ENCODE measurements at regions not wholly inside any gene's neighbourhood (a gene's known extent, or its start where the extent isn't known, plus 50 kb on each side); places are given as distances from the start of the nearest gene placed in this dataset.
"Not testable (repeated sequence)": the region's sequence is repeated elsewhere in the genome, so short reads cannot be mapped to it uniquely, and the experiment has no call there.

- DNase-seq: no peak
Measured at GRCh38 chr9:13809401-13809800, 504.5 kb downstream of the NFIB start.

GRCh38 chr9:13807118-13807517 lies 506.8 kb downstream of the NFIB start:
- DNase-seq: no peak

- DNase-seq: no peak
Measured at GRCh38 chr9:13806714-13807113, 507.2 kb downstream of the NFIB start.

- no peak for DNase-seq
Measured at GRCh38 chr9:13805546-13805945, 508.4 kb downstream of the NFIB start.

- DNase-seq: no peak
Measured at GRCh38 chr9:13804532-13804931, 509.4 kb downstream of the NFIB start.

- no peak for DNase-seq
Measured at GRCh38 chr9:13800776-13801175, 513.2 kb downstream of the NFIB start.

GRCh38 chr9:13797701-13798100 lies 516.2 kb downstream of the NFIB start:
- not testable (repeated sequence) for DNase-seq

- no peak for DNase-seq
Measured at GRCh38 chr9:13791816-13792215, 512.3 kb upstream of the MPDZ start.

- no peak for DNase-seq
Measured at GRCh38 chr9:13790055-13790454, 510.6 kb upstream of the MPDZ start.

- DNase-seq: no peak
Measured at GRCh38 chr9:13787234-13787833, 507.8 kb upstream of the MPDZ start.

GRCh38 chr9:13786711-13787110 lies 507.2 kb upstream of the MPDZ start:
- no peak for DNase-seq

- DNase-seq: no peak
Measured at GRCh38 chr9:13786131-13786530, 506.6 kb upstream of the MPDZ start.

- no peak for DNase-seq
Measured at GRCh38 chr9:13779106-13779505, 499.6 kb upstream of the MPDZ start.

GRCh38 chr9:13778631-13779030 lies 499.1 kb upstream of the MPDZ start:
- no peak for DNase-seq

- no peak for DNase-seq
Measured at GRCh38 chr9:13770956-13771355, 491.5 kb upstream of the MPDZ start.

GRCh38 chr9:13769641-13770040 lies 490.1 kb upstream of the MPDZ start:
- no peak for DNase-seq

GRCh38 chr9:13769006-13769405 lies 489.5 kb upstream of the MPDZ start:
- DNase-seq: no peak

- no peak for DNase-seq
Measured at GRCh38 chr9:13762209-13762608, 482.7 kb upstream of the MPDZ start.

- no peak for DNase-seq
Measured at GRCh38 chr9:13759551-13759950, 480.1 kb upstream of the MPDZ start.

- no peak for DNase-seq
Measured at GRCh38 chr9:13758936-13759335, 479.4 kb upstream of the MPDZ start.

- DNase-seq: no peak
Measured at GRCh38 chr9:13756943-13757342, 477.5 kb upstream of the MPDZ start.

- DNase-seq: no peak
Measured at GRCh38 chr9:13755551-13755950, 476.1 kb upstream of the MPDZ start.

- no peak for DNase-seq
Measured at GRCh38 chr9:13750639-13751038, 471.1 kb upstream of the MPDZ start.

GRCh38 chr9:13750061-13750460 lies 470.6 kb upstream of the MPDZ start:
- DNase-seq: no peak

- no peak for DNase-seq
Measured at GRCh38 chr9:13746876-13747275, 467.4 kb upstream of the MPDZ start.
